Fibroblast of mammary gland (primary cell): ENCODE measurements at regions not wholly inside any gene's neighbourhood (a gene's known extent, or its start where the extent isn't known, plus 50 kb on each side); places are given as distances from the start of the nearest gene placed in this dataset.
A peak's percentile ranks its signal among the peaks of the same experiment; 100 is the strongest.
"Not testable (repeated sequence)": the region's sequence is repeated elsewhere in the genome, so short reads cannot be mapped to it uniquely, and the experiment has no call there.

Source experiments
- DNase-seq: peaks from one replicate; pipeline ENCODE4 v3.0.0-alpha.2; 2010; ENCODE audit warnings: low read depth
- H3K4me3 ChIP-seq: 2 replicates; pipeline ENCODE4 v1.5.1; 2011; ENCODE audit warnings: low read depth, mild to moderate bottlenecking, low read length, moderate library complexity; ENCODE audit not compliant: control insufficient read depth
- CTCF ChIP-seq: conservative IDR thresholded peaks from 2 replicates; pipeline ENCODE4 v1.5.1; 2011; ENCODE audit warnings: low read depth, low read length, inconsistent platforms; ENCODE audit not compliant: control insufficient read depth, insufficient read depth

GRCh38 chr9:6106711-6107339 is 91.4 kb upstream of the RANBP6 start:
- no peak overlapping the region for H3K4me3 ChIP-seq
- peak; percentile 42 for TF ChIP-seq CTCF

GRCh38 chr9:6105738-6106137 is 90.3 kb upstream of the RANBP6 start:
- H3K4me3 ChIP-seq = no peak overlapping the region
- TF ChIP-seq CTCF = no peak

More at GRCh38 chr9:6106711-6107339, 91.4 kb upstream of the RANBP6 start:
- DNase-seq = peak; percentile 56

GRCh38 chr9:6104406-6104805 is 89.0 kb upstream of the RANBP6 start:
- not testable (repeated sequence) for DNase-seq

More at GRCh38 chr9:6105738-6106137, 90.3 kb upstream of the RANBP6 start:
- DNase-seq = no peak

GRCh38 chr9:6103911-6104310 is 88.5 kb upstream of the RANBP6 start:
- DNase-seq, H3K4me3 ChIP-seq: not testable (repeated sequence)

More at GRCh38 chr9:6104406-6104805, 89.0 kb upstream of the RANBP6 start:
- not testable (repeated sequence) for H3K4me3 ChIP-seq

GRCh38 chr9:6102336-6102987 is 87.0 kb upstream of the RANBP6 start:
- DNase-seq = peak; percentile 71
- H3K4me3 ChIP-seq = not testable (repeated sequence)

GRCh38 chr9:6101725-6102124 is 86.3 kb upstream of the RANBP6 start:
- H3K4me3 ChIP-seq, DNase-seq: not testable (repeated sequence)

- DNase-seq = peak; percentile 18
- not testable (repeated sequence) for H3K4me3 ChIP-seq
Observed at GRCh38 chr9:6099346-6099745, 83.9 kb upstream of the RANBP6 start.

GRCh38 chr9:6098431-6098830 is 83.0 kb upstream of the RANBP6 start:
- no peak overlapping the region for H3K4me3 ChIP-seq
- peak; percentile 76 for DNase-seq
- TF ChIP-seq CTCF = no peak

GRCh38 chr9:6096821-6097220 is 81.4 kb upstream of the RANBP6 start:
- H3K4me3 ChIP-seq = no peak overlapping the region
- TF ChIP-seq CTCF = no peak
- DNase-seq = peak; percentile 95
